Putamen (tissue), 1 donor: ENCODE measurements at regions not wholly inside any gene's neighbourhood (a gene's known extent, or its start where the extent isn't known, plus 50 kb on each side); places are given as distances from the start of the nearest gene placed in this dataset.
"Not testable (repeated sequence)": the region's sequence is repeated elsewhere in the genome, so short reads cannot be mapped to it uniquely, and the experiment has no call there.

Experiments
- DNase-seq: peaks from one replicate; pipeline ENCODE4 v3.0.0-alpha.2; 2016; ENCODE audit warnings: low spot score

GRCh38 chr6:168369786-168370185 is 50.2 kb upstream of the DACT2 start:
- no peak for DNase-seq

DNA sequence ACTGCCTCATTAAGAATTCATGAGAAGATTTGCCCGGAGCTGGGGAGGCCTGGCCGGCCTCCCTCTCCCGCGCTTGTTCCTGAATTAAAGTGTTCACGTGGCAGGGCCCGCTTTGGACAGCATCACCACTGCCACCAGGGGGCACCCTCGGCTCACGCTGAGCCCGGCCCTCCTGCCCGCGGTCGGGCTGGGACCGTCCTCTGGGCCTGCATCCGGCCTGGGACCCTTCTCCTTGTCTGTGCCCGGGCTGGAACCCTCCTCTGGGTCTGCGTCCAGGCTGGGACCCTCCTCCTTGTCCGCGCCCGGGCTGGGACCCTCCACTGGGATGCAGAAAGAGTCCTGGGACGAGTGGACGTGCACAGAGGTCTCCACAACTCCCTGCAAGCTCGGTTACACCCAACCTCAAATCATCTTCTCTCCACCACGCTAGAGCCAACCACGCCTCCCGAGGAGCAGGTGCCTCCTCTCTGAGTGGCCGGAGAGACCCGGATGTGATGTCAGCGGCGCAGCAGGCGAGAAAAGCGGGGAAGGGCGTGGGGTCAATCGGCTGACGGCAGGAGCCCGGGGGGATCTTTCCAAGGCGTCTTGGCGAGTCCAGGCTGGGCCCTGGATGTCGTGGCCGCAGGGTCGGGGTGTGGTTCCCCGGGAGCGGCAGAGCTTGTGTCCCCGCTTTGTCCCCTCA is 50.9 kb upstream of the DACT2 start:
- DNase-seq = peak; percentile 22

GRCh38 chr6:168371185-168371584 is 51.6 kb upstream of the DACT2 start:
- DNase-seq = no peak

- DNase-seq = no peak
These were observed 52.0 kb upstream of the DACT2 start for GRCh38 chr6:168371618-168371980.

GRCh38 chr6:168371981-168372711 is 52.6 kb upstream of the DACT2 start:
- no peak for DNase-seq

DNA sequence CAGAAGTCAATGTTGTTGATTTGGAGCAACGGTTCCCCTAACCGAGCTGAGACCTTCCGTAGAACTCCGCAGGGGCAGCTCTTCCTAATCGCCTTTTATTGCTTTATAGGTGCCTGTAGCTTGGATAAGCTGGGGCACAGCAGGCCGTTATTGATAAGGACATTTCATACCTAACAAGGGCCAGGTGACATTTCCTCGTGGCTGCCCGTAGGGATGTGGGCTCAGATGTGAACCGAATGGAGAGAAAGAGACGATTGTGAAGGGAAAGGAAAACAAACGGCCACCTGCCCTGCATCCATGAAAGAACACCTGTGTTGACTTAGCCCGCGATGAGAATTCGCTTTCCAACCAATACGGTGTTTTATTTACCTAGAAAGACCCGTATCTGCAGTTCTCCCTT is 53.3 kb upstream of the DACT2 start:
- no peak for DNase-seq

GRCh38 chr6:168373389-168373788 is 53.8 kb upstream of the DACT2 start:
- no peak for DNase-seq

GRCh38 chr6:168374051-168374502 is 54.5 kb upstream of the DACT2 start:
- DNase-seq = no peak

GRCh38 chr6:168374541-168375071 is 55.0 kb upstream of the DACT2 start:
- no peak for DNase-seq

DNA sequence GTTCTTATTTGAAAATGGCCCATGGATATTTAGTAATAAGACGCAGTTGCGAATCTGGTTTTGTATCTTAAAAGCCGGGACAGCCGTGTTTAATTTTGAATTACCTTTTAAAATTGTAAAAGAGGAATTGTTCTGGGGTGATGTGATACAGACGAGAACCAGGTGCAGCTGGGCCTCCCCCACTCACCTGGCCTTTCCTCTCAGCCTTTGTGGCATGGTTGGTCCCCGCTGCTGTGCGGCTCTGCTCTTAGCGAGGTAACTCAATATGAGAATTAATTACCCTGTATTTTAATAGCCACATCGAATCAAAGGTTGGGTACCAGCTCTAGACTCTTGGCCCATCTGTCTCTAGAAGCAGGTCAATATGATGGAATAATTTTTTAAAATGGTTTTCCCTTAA is 56.5 kb upstream of the DACT2 start:
- DNase-seq = no peak

- no peak for DNase-seq
These were observed 57.4 kb upstream of the DACT2 start for GRCh38 chr6:168376811-168377483.

GRCh38 chr6:168377484-168377855 is 57.9 kb upstream of the DACT2 start:
- DNase-seq = peak; percentile 45

DNA sequence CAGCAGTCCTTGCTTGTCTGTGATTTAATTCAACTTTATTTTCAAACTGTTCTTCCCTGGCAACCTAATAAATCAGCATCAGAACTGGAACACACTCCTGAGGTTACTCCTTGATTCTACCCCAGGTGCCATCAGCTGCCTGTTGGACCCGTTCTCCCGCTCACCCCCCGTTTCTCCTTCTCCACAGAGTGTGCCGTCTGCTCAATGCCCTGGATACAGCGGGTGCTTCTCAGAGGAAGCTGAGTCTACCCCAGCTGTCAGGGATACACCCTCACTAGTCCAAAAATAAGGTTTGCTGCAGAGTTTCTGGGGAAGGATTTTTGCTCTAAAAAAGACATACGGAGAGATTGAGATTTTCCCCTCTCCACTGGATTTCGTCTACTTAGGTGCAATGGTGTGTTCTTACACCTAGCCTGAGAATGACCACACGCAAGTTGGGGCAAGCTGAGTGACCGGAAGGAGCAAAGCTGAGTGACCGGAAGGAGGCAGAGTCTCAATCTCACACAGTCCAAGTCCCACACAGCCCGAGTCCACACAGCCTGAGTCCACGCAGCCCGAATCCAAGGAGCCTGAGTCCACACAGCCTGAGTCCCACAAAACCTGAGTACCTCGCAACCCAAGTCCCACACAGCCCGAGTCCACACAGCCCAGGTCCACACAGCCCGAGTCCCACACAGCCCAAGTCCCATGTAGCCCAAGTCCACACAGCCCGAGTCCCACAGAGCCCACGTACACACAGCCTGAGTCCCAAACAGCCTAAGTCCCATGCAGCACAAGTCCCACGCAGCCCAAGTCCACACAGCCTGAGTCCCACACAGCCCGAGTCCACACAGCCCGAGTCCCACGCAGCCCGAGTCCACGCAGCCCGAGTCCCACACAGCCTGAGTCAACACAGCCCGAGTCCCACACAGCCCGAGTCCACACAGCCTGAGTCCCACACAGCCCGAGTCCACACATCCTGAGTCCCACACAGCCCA is 58.6 kb upstream of the DACT2 start:
- DNase-seq = peak; percentile 51

DNA sequence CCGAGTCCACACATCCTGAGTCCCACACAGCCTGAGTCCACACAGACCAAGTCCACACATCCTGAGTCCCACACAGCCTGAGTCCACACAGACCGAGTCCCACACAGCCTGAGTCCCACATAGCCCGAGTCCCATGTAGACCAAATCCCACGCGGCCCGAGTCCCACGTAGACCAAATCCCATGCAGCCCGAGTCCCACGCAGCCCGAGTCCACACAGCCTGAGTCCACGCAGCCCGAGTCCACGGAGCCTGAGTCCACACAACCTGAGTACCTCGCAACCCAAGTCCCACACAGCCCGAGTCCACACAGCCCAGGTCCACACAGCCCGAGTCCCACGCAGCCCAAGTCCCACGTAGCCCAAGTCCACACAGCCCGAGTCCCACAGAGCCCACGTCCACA is 60.0 kb upstream of the DACT2 start:
- not testable (repeated sequence) for DNase-seq

- not testable (repeated sequence) for DNase-seq
These were observed 60.6 kb upstream of the SMOC2 start for GRCh38 chr6:168380166-168380955.

DNA sequence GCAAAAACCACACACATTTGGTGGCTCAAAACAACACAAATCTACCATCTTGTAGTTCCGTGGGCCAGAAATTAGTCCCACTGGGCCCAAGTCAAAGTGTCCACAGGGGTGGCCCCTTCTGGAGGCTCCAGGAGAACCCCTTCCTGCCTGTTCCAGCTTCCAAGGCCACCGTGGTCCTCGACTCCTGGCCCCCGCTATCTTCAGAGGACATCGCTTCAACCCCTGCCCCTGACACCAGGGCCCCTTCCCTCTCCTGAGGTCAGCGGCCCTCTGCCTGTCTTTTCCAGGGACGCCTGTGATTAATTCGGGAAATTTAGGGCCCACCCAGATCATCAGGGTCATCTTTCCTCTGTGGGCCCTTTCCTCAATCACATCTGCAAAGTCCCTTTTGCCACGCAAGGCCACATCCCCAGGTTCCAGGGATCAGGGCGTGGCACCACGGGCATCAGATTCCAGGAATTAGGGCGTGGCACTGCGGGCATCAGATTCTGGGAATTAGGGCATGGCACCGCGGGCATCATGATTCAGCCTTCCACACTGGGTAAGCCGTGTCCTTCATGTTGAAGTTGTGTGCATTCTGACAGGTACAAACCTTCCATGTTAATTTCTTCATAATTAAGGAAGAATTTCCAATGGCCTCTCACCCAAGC is 59.9 kb upstream of the SMOC2 start:
- no peak for DNase-seq

DNA sequence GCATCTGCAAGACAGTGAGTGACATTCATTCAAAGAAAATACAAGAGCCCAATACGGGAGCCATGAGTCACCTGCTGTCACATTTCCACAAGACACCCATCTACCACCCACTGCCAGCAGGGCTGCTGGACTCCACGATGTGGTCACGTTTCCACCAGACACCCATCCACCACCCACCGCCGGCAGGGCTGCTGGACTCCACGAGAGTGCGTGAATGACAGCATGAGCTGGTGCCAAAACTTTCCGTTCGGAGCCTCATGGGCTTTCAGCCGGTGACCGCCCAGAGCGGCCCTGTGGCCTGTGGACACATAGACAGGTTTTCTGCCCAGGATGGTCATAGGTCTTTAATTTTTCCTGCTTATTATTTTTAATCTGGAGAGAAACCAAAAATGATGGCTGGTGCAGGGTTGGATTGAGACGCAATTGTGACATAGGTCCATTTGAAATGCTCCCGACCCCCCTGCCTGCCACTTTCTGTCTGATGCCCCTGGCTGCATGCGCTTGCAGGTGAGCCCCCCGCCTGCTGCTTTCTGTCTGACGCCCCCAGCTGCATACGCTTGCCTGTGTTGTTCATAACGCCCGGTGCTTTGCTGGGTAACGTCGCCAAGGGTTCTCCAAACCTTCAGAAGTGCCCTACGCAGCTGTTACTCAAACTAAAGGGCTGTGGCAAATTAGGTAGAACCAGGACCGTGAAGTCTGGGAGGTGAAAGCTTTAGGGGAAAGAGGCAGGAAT is 59.1 kb upstream of the SMOC2 start:
- DNase-seq = no peak

DNA sequence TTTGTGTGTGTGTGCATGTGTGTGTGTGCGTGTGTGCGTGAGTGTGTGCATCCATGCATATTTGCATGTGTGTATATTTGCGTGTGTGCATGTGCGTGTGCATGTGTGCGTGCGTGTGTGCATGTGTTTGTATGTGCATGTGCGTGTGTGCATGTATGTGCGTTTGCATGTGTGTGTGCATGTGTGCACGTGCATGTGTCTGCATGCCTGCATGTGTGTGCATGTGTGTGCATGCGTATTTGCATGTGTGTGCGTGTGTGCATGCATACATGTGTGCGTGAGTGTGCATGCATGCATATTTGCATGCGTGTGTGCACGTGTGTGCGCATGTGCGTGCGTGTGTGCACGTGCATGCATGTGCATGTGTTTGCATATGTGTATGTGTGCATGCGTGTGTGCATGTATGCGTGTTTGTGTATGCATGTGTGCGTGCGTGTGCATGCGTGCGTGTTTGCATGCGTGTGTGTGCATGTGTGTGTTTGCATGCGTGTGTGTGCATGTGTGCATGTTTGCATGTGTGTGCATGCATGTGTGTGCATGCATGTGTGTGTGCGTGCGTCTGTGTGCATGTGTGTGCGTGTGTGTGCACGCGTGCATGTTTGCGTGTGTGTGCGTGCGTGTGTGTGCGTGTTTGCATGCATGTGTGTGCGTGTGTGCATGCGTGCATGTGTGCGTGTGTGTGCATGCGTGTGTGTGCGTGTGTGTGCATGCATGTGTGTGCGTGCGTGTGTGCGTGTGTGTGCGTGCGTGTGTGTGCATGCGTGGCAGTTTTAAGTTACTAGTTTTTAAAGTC is 57.7 kb upstream of the SMOC2 start:
- DNase-seq = no peak
